ENCODE measurements at regions not wholly inside any gene's neighbourhood (a gene's known extent, or its start where the extent isn't known, plus 50 kb on each side); places are given as distances from the start of the nearest gene placed in this dataset.

GRCh38 chr22:47248925-47249324 lies 486.5 kb downstream of the TBC1D22A start:
- dilution Hi-C loops (cut with HindIII; ENCODE audit: low sequenced_read_pairs, unreplicated experiment) = no loop called here
- ATAC-seq (ENCODE audit: low read depth) (no peak), DNase-seq (no peak)
- no peak overlapping the region for H2BK20ac ChIP-seq (ENCODE audit: low read depth, low read length)
- no peaks in the 10 kb centered on the region for H3K36me3 ChIP-seq (ENCODE audit: control insufficient read depth, insufficient read depth, low read length)
- H3K4me2 ChIP-seq (ENCODE audit: low read depth, low read length) = no peak overlapping the region
- H3K23ac ChIP-seq (ENCODE audit: low read depth, low read length) = no peak overlapping the region
- peaks cover 2% of the 10 kb centered on the region for H3K9me3 ChIP-seq (ENCODE audit: control insufficient read depth, insufficient read depth, low read length)
- TF ChIP-seq ELK1 (IDR thresholded peaks at IDR 0.05; ENCODE audit: borderline replicate concordance, low read depth, low read length) = no peak
- TF ChIP-seq MAFK (IDR thresholded peaks at IDR 0.05; ENCODE audit: low read depth, low read length) = no peak
- no peak for TF ChIP-seq MAZ (IDR thresholded peaks at IDR 0.05; ENCODE audit: borderline replicate concordance, low read depth, low read length)
- TF ChIP-seq POLR2A (IDR thresholded peaks at IDR 0.05; ENCODE audit: low read depth, low read length) = no peak
- TF ChIP-seq NFE2L2 (IDR thresholded peaks at IDR 0.05; ENCODE audit: low read depth, low read length) = no peak
- no peak for TF ChIP-seq FOS (IDR thresholded peaks at IDR 0.05; ENCODE audit: low read depth, low read length)
- WGBS, 2 experiments (ENCODE audit: extremely low coverage in 2 of 2, insufficient read length in 1 of 2) = 0% methylated on average over 1 of the region's 4 CpGs; no CpG with 5 or more reads in 1 of the 2 experiments
- no peak overlapping the region for H4K91ac ChIP-seq (ENCODE audit: insufficient read depth, low read depth, low read length)
- H4K20me1 ChIP-seq (ENCODE audit: insufficient read depth, low read length) = no peaks in the 10 kb centered on the region
- H2BK120ac ChIP-seq (ENCODE audit: low read depth, low read length) = no peak overlapping the region
- H2AK9ac ChIP-seq (replicated peaks; ENCODE audit: low read depth, low read length, poor library complexity) = no peak overlapping the region
- H4K5ac ChIP-seq (ENCODE audit: low read depth, low read length) = no peak overlapping the region
- H3K9me1 ChIP-seq (ENCODE audit: insufficient read depth, low read length) = no peaks in the 10 kb centered on the region
- intact Hi-C loops (cut with micrococcal nuclease) = no loop called here
- H3K27ac ChIP-seq (ENCODE audit: insufficient read depth, low read length) = no peak overlapping the region
- CTCF ChIA-PET = no interaction called here
- H2BK15ac ChIP-seq (ENCODE audit: low read depth, low read length) = no peak overlapping the region
- POLR2A ChIA-PET (ENCODE audit: unreplicated experiment) = no interaction called here
- no peaks in the 10 kb centered on the region for H3K79me1 ChIP-seq (ENCODE audit: low read depth in 1 of 2, low read length in 2 of 2)
- H4K8ac ChIP-seq (ENCODE audit: low read depth in 2 of 2, low read length in 2 of 2) = no peak overlapping the region
- BruUV-seq (replicated peaks) = no TSS peak
- H3K14ac ChIP-seq (replicated peaks; ENCODE audit: low read depth, low read length) = no peak overlapping the region
- no peak overlapping the region for H2BK5ac ChIP-seq (ENCODE audit: low read depth, low read length, poor library complexity, severe bottlenecking)
- H2AK5ac ChIP-seq (ENCODE audit: low read depth, low read length) = no peak overlapping the region
- no peak overlapping the region for H3K56ac ChIP-seq (ENCODE audit: extremely low read depth, insufficient read depth, low read length)
- no peak overlapping the region for H3K4ac ChIP-seq (ENCODE audit: low read depth, low read length)
- no peaks in the 10 kb centered on the region for H3K4me1 ChIP-seq (ENCODE audit: control insufficient read depth, insufficient read depth, low read length)
- H3K27me3 ChIP-seq (ENCODE audit: control insufficient read depth, insufficient read depth, low read length) = no peaks in the 10 kb centered on the region
- H2AFZ ChIP-seq (replicated peaks; ENCODE audit: low read length, poor library complexity) = no peak overlapping the region
- no peak overlapping the region for H3K18ac ChIP-seq (ENCODE audit: low read depth, low read length)
- H3K9ac ChIP-seq (ENCODE audit: low read depth, low read length) = no peak overlapping the region
- in situ Hi-C loops (cut with MboI; ENCODE audit: low sequenced_read_pairs) = no loop called here
- H3K4me3 ChIP-seq (ENCODE audit: insufficient read depth, low read depth, low read length) = no peak overlapping the region

Measured in IMR-90 (cell line).